GM12878 (cell line): ENCODE measurements at regions not wholly inside any gene's neighbourhood (a gene's known extent, or its start where the extent isn't known, plus 50 kb on each side); places are given as distances from the start of the nearest gene placed in this dataset.

ENCODE experiments used
- ATAC-seq: fragments of 200-7000 bp; cut with Tn5 transposase; 3 replicates; pipeline ENCODE4 v1.9.1; 2020; ENCODE audit warnings: mild to moderate bottlenecking, moderate library complexity
- BruUV-seq: library from RNA; stranded (reverse); fragments of 400-500 nt; replicated peaks from 2 replicates; lab custom pipeline; 2021; lab: Mats Ljungman, UMichigan
- CTCF ChIA-PET: fragments of 300-600 bp; sonication (Branson Sonifier 250); formaldehyde crosslinking; extraction: SDS; loops from one replicate; lab custom pipeline; 2021; ENCODE audit warnings: inconsistent platforms; lab: Yijun Ruan, JAX
- POLR2A ChIA-PET: fragments of 350-600 bp; formaldehyde crosslinking; extraction: SDS; loops from one replicate; lab custom pipeline; 2021; ENCODE audit warnings: inconsistent platforms; lab: Charles Lee
- RAD21 ChIA-PET: fragments of 300-600 bp; sonication (Branson Sonifier 250); formaldehyde crosslinking; loops from one replicate; lab custom pipeline; 2023; ENCODE audit warnings: antibody characterized with exemption; ENCODE audit not compliant: unreplicated experiment; lab: Charles Lee
- SMC1A ChIA-PET: fragments of 300-600 bp; sonication (Branson Sonifier 250); formaldehyde crosslinking; loops from one replicate; lab custom pipeline; 2023; ENCODE audit not compliant: unreplicated experiment, uncharacterized antibody; lab: Charles Lee
- DNase-seq: peaks from one replicate; pipeline ENCODE4 v3.0.0-alpha.2; 2011; ENCODE audit warnings: low read depth, low spot score
- FAIRE-seq: peaks from 3 replicates; lab custom pipeline; 2011; peaks lifted over from hg19 to GRCh38; lab: Jason Lieb, UNC
- H2AFZ ChIP-seq: 2 replicates; pipeline ENCODE4 v1.6.0; 2011; ENCODE audit warnings: low read depth, low read length, control low read depth; ENCODE audit not compliant: control insufficient read depth
- H3K27ac ChIP-seq: 2 replicates; pipeline ENCODE4 v1.5.1; 2011; ENCODE audit warnings: control low read depth; ENCODE audit not compliant: control insufficient read depth, insufficient read depth
- H3K27me3 ChIP-seq, 2 experiments: replicated peaks in 1 of 2; 2 replicates each; pipeline versions ENCODE4 v1.6.0 to v1.6.1; 2011; ENCODE audit warnings: low read length in 1 of 2; ENCODE audit not compliant: control insufficient read depth in 2 of 2, insufficient read depth in 2 of 2
- H3K36me3 ChIP-seq, 2 experiments: 2 replicates each; pipeline ENCODE4 v1.5.1; 2011; ENCODE audit warnings: low read length in 1 of 2; ENCODE audit not compliant: control insufficient read depth in 2 of 2, insufficient read depth in 2 of 2
- H3K4me1 ChIP-seq: 2 replicates; pipeline ENCODE4 v1.6.1; 2011; ENCODE audit warnings: mild to moderate bottlenecking, low read length, moderate library complexity, mixed read lengths; ENCODE audit not compliant: control insufficient read depth, insufficient read depth
- H3K4me2 ChIP-seq: 2 replicates; pipeline ENCODE4 v1.6.0; 2011; ENCODE audit warnings: control low read depth; ENCODE audit not compliant: control insufficient read depth, insufficient read depth
- H3K4me3 ChIP-seq: fragments of 200-600 bp; sonication (generic); 2 replicates; pipeline ENCODE4 v1.5.1; 2016
- H3K79me2 ChIP-seq: 2 replicates; pipeline ENCODE4 v1.6.0; 2011; ENCODE audit warnings: low read length; ENCODE audit not compliant: control insufficient read depth, insufficient read depth
- H3K9ac ChIP-seq: 2 replicates; pipeline ENCODE4 v1.8.0; 2011; ENCODE audit warnings: low read length, control low read depth, mixed read lengths; ENCODE audit not compliant: control insufficient read depth, insufficient read depth
- H3K9me3 ChIP-seq: replicated peaks from 3 replicates; pipeline ENCODE4 v1.5.1; 2011; ENCODE audit warnings: mild to moderate bottlenecking, low read length; ENCODE audit not compliant: control insufficient read depth, insufficient read depth
- H4K20me1 ChIP-seq: 2 replicates; pipeline ENCODE4 v1.6.0; 2011; ENCODE audit not compliant: control insufficient read depth, insufficient read depth
- BHLHE40 ChIP-seq, 2 experiments: fragments of 450-650 bp in 1 of 2; IDR thresholded peaks; 2 replicates each; pipeline ENCODE4 v1.6.1; 2011 to 2017; ENCODE audit warnings: low read depth in 2 of 2, borderline replicate concordance in 1 of 2, improper control_type of control experiment in 1 of 2, low read length in 1 of 2, mild to moderate bottlenecking in 1 of 2
- ELK1 ChIP-seq: IDR thresholded peaks from 2 replicates; pipeline ENCODE4 v1.6.1; 2012; ENCODE audit warnings: low read depth, low read length, improper control_type of control experiment
- EZH2 ChIP-seq: IDR thresholded peaks from 2 replicates; pipeline ENCODE4 v1.6.1; 2012; ENCODE audit warnings: low read depth, mild to moderate bottlenecking, control low read depth, inconsistent platforms, low read length, borderline replicate concordance; ENCODE audit not compliant: control insufficient read depth
- HDGF ChIP-seq: fragments of 450-650 bp; IDR thresholded peaks from 2 replicates; pipeline ENCODE4 v1.6.1; 2016; ENCODE audit warnings: antibody characterized with exemption
- IKZF1 ChIP-seq: fragments of 450-650 bp; conservative IDR thresholded peaks from 2 replicates; pipeline ENCODE4 v1.6.1; 2017; ENCODE audit warnings: antibody characterized with exemption, mild to moderate bottlenecking
- KAT2A ChIP-seq: conservative IDR thresholded peaks from 2 replicates; pipeline ENCODE4 v1.6.1; 2011; ENCODE audit warnings: low read depth, low read length; ENCODE audit not compliant: control insufficient read depth
- MEF2A ChIP-seq: IDR thresholded peaks from 2 replicates; pipeline ENCODE4 v1.6.1; 2011; ENCODE audit warnings: low read depth, mild to moderate bottlenecking, low read length, moderate library complexity; ENCODE audit not compliant: insufficient read depth
- NKRF ChIP-seq: fragments of 450-650 bp; conservative IDR thresholded peaks from 2 replicates; pipeline ENCODE4 v1.6.1; 2017; ENCODE audit warnings: mild to moderate bottlenecking, moderate library complexity
- NR2C2 ChIP-seq: IDR thresholded peaks from 2 replicates; pipeline ENCODE4 v1.6.1; 2011; ENCODE audit warnings: borderline replicate concordance, low read depth; ENCODE audit not compliant: control insufficient read depth, insufficient read length
- RB1 ChIP-seq: fragments of 450-650 bp; formaldehyde crosslinking; IDR thresholded peaks from 2 replicates; pipeline ENCODE4 v1.6.1; 2017; ENCODE audit warnings: mild to moderate bottlenecking, borderline replicate concordance
- RCOR1 ChIP-seq: conservative IDR thresholded peaks from 2 replicates; pipeline ENCODE4 v1.6.1; 2012; ENCODE audit warnings: low read depth, low read length, improper control_type of control experiment
- RELA ChIP-seq: fragments of 450-650 bp; IDR thresholded peaks from 2 replicates; pipeline ENCODE4 v1.8.0; 2014; ENCODE audit warnings: borderline replicate concordance; ENCODE audit not compliant: partially characterized antibody
- TARDBP ChIP-seq: IDR thresholded peaks from 2 replicates; pipeline ENCODE4 v1.6.1; 2016; ENCODE audit warnings: borderline replicate concordance
- TCF3 ChIP-seq: IDR thresholded peaks from 2 replicates; pipeline ENCODE4 v1.6.1; 2012; ENCODE audit warnings: low read depth, mild to moderate bottlenecking, low read length, borderline replicate concordance; ENCODE audit not compliant: insufficient read depth
- ZNF384 ChIP-seq: IDR thresholded peaks from 2 replicates; pipeline ENCODE4 v1.6.1; 2012; ENCODE audit warnings: low read depth, mild to moderate bottlenecking, low read length, improper control_type of control experiment, borderline replicate concordance
- ZSCAN29 ChIP-seq: fragments of 450-650 bp; IDR thresholded peaks from 2 replicates; pipeline ENCODE4 v1.6.1; 2017; ENCODE audit warnings: mild to moderate bottlenecking, moderate library complexity
- WGBS: methylation state at CpG from one replicate; pipeline ENCODE4 v1.1.6; 2016; ENCODE audit warnings: low lambda C conversion rate; ENCODE audit not compliant: insufficient replicate concordance, insufficient coverage; ENCODE audit errors: missing lambda C conversion rate; 5-methylcytosine and 5-hydroxymethylcytosine counted together
- in situ Hi-C: fragments of 300-500 bp; cut with MboI; formaldehyde crosslinking; loops from 9 replicates; pipeline ENCODE4 v1.14.3; 2018; ENCODE audit warnings: mixed read lengths
- intact Hi-C: fragments of 100-400 bp; cut with micrococcal nuclease; formaldehyde crosslinking; loops from one replicate; pipeline ENCODE4 v1.14.2; 2022; ENCODE audit not compliant: unreplicated experiment

- H3K4me3 ChIP-seq: no peak overlapping the region
- H2AFZ ChIP-seq: no peak overlapping the region
- no peaks in the 10 kb centered on the region for H3K4me1 ChIP-seq
- ChIA-PET CTCF (interaction anchor here (0.8 kb wide), 1 partner anchor 12 kb away, joined by 4 read pairs; no protein-coding TSS in a partner anchor), RAD21 (no interaction called here), POLR2A (no interaction called here), SMC1A (no interaction called here)
- no peak overlapping the region for H3K4me2 ChIP-seq
- H3K9ac ChIP-seq: no peak overlapping the region
- no peak for ATAC-seq
- intact Hi-C loops: no loop called here
- H3K27ac ChIP-seq: no peak overlapping the region
- peaks cover 0 to 2% of the 10 kb centered on the region in 2 experiments; a peak in 2 of 4 replicates for H3K27me3 ChIP-seq
- no peaks in the 10 kb centered on the region for H4K20me1 ChIP-seq
- in situ Hi-C loops: no loop called here
- H3K36me3 ChIP-seq: no peaks in the 10 kb centered on the region
- no peak for FAIRE-seq
- no TSS peak for BruUV-seq
- DNase-seq: no peak
- 11% methylated on average over 4 of the region's 4 CpGs for WGBS
- TF ChIP-seq NR2C2: no peak
- no peak for TF ChIP-seq IKZF1
- no peak for TF ChIP-seq KAT2A
- no peak for TF ChIP-seq RB1
- TF ChIP-seq TARDBP: no peak
- TF ChIP-seq EZH2: no peak
- TF ChIP-seq ZNF384: no peak
- TF ChIP-seq MEF2A: no peak
- no peak for TF ChIP-seq ZSCAN29
- no peak for TF ChIP-seq RCOR1
- TF ChIP-seq ELK1: no peak
- TF ChIP-seq TCF3: no peak
- TF ChIP-seq HDGF: no peak
- no peak for TF ChIP-seq NKRF
- no peak for TF ChIP-seq RELA
- no peak for TF ChIP-seq BHLHE40 (IDR thresholded peaks at IDR 0.05; ENCODE audit: borderline replicate concordance in 1 of 2, low read depth in 2 of 2, low read length in 1 of 2)
- no peaks in the 10 kb centered on the region for H3K9me3 ChIP-seq
- H3K79me2 ChIP-seq: no peaks in the 10 kb centered on the region
Observed at GRCh38 chr5:171647904-171648260, 137.7 kb upstream of the SMIM23 start.
